ENCODE measurements at regions not wholly inside any gene's neighbourhood (a gene's known extent, or its start where the extent isn't known, plus 50 kb on each side); places are given as distances from the start of the nearest gene placed in this dataset.
"Not testable (repeated sequence)": the region's sequence is repeated elsewhere in the genome, so short reads cannot be mapped to it uniquely, and the experiment has no call there.

GRCh38 chr6:134397676-134398075 is 79.8 kb upstream of the SGK1 start:
- no peak overlapping the region for H3K4me3 Mint-ChIP-seq
- no peaks in the 10 kb centered on the region for H3K4me1 Mint-ChIP-seq
- Histone ChIP-seq H3K9me3 (ENCODE audit: low read length) (no peaks in the 10 kb centered on the region), H3K36me3 (ENCODE audit: insufficient read depth, low read length) (no peaks in the 10 kb centered on the region), H3K4me1 (ENCODE audit: insufficient read depth, low read length) (no peaks in the 10 kb centered on the region), H3K27me3 (ENCODE audit: insufficient read depth, low read length, poor library complexity, severe bottlenecking) (no peaks in the 10 kb centered on the region), H3K27ac (ENCODE audit: low read depth, low read length) (no peak overlapping the region), H3K4me3 (ENCODE audit: low read length) (no peak overlapping the region)
- ChIA-PET POLR2A (no interaction called here), CTCF (interaction anchor here (1.2 kb wide), 1 partner anchor 26 kb away, joined by 3 read pairs; no protein-coding TSS in a partner anchor)
- H3K36me3 Mint-ChIP-seq, result no peaks in the 10 kb centered on the region
- H3K27ac Mint-ChIP-seq, result no peak overlapping the region
- peaks cover 0 to 3% of the 10 kb centered on the region in 2 donors for H3K27me3 Mint-ChIP-seq
- no peak for DNase-seq
- H3K9me3 Mint-ChIP-seq, result no peaks in the 10 kb centered on the region

GRCh38 chr6:134394905-134395304 is 77.0 kb upstream of the SGK1 start:
- Mint-ChIP-seq H3K9me3 (peaks cover 0 to 2% (median 0%) of the 10 kb centered on the region in 5 donors), H3K27me3 (peaks cover 0 to 3% of the 10 kb centered on the region in 2 donors), H3K4me3 (no peak overlapping the region), H3K27ac (no peak overlapping the region), H3K36me3 (no peaks in the 10 kb centered on the region), H3K4me1 (no peaks in the 10 kb centered on the region)
- no peak for DNase-seq
- H3K4me3 ChIP-seq (ENCODE audit: low read length), result no peak overlapping the region
- ChIA-PET POLR2A (no interaction called here), CTCF (no interaction called here)
- H3K4me1 ChIP-seq (ENCODE audit: insufficient read depth, low read length), result no peaks in the 10 kb centered on the region
- no peaks in the 10 kb centered on the region for H3K27me3 ChIP-seq (ENCODE audit: insufficient read depth, low read length, poor library complexity, severe bottlenecking)
- no peak overlapping the region for H3K27ac ChIP-seq (ENCODE audit: low read depth, low read length)
- H3K36me3 ChIP-seq (ENCODE audit: insufficient read depth, low read length), result no peaks in the 10 kb centered on the region
- no peaks in the 10 kb centered on the region for H3K9me3 ChIP-seq (ENCODE audit: low read length)

DNA sequence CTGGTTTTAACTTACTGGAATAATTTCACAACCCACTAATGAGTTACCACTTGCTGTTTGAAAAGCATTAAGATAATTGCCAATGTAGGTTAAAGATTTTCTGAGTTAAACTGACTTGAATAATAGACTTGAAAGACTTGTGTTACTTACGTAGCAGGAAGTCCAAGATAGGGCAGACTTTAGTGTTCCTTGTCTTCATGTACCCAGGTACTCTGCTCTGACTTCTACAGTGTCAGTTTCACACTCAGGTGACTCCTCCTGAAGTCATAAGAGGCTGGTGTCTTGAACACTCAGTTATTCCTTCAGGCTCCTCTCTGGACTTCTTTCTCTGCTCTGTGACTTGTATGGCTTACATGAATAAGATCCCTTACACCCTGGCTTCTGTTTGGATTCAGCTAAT is 76.3 kb upstream of the SGK1 start:
- peaks cover 0 to 3% of the 10 kb centered on the region in 2 donors for H3K27me3 Mint-ChIP-seq
- Histone ChIP-seq H3K36me3 (ENCODE audit: insufficient read depth, low read length) (no peaks in the 10 kb centered on the region), H3K4me1 (ENCODE audit: insufficient read depth, low read length) (no peaks in the 10 kb centered on the region), H3K27ac (ENCODE audit: low read depth, low read length) (no peak overlapping the region), H3K27me3 (ENCODE audit: insufficient read depth, low read length, poor library complexity, severe bottlenecking) (no peaks in the 10 kb centered on the region), H3K9me3 (ENCODE audit: low read length) (no peaks in the 10 kb centered on the region), H3K4me3 (ENCODE audit: low read length) (no peak overlapping the region)
- CTCF ChIA-PET, result no interaction called here
- H3K4me1 Mint-ChIP-seq, result no peaks in the 10 kb centered on the region
- no peaks in the 10 kb centered on the region for H3K36me3 Mint-ChIP-seq
- peaks cover 0 to 2% (median 0%) of the 10 kb centered on the region in 5 donors for H3K9me3 Mint-ChIP-seq
- no peak for DNase-seq
- POLR2A ChIA-PET, result no interaction called here
- H3K27ac Mint-ChIP-seq, result peak overlapping the region in 1 of 8 donors; percentile 46
- no peak overlapping the region for H3K4me3 Mint-ChIP-seq

- Histone ChIP-seq H3K27me3 (ENCODE audit: insufficient read depth, low read length, poor library complexity, severe bottlenecking) (no peaks in the 10 kb centered on the region), H3K4me1 (ENCODE audit: insufficient read depth, low read length) (no peaks in the 10 kb centered on the region), H3K27ac (ENCODE audit: low read depth, low read length) (no peak overlapping the region), H3K4me3 (ENCODE audit: low read length) (no peak overlapping the region), H3K36me3 (ENCODE audit: insufficient read depth, low read length) (no peaks in the 10 kb centered on the region), H3K9me3 (ENCODE audit: low read length) (no peaks in the 10 kb centered on the region)
- POLR2A ChIA-PET, result no interaction called here
- H3K27me3 Mint-ChIP-seq, result peaks cover 0 to 3% of the 10 kb centered on the region in 2 donors
- no peaks in the 10 kb centered on the region for H3K36me3 Mint-ChIP-seq
- no peak overlapping the region for H3K27ac Mint-ChIP-seq
- H3K9me3 Mint-ChIP-seq, result peaks cover 0 to 2% (median 0%) of the 10 kb centered on the region in 5 donors
- H3K4me1 Mint-ChIP-seq, result no peaks in the 10 kb centered on the region
- CTCF ChIA-PET, result no interaction called here
- DNase-seq, result no peak
- no peak overlapping the region for H3K4me3 Mint-ChIP-seq
Observed at GRCh38 chr6:134391205-134391604, 73.3 kb upstream of the SGK1 start.

DNA sequence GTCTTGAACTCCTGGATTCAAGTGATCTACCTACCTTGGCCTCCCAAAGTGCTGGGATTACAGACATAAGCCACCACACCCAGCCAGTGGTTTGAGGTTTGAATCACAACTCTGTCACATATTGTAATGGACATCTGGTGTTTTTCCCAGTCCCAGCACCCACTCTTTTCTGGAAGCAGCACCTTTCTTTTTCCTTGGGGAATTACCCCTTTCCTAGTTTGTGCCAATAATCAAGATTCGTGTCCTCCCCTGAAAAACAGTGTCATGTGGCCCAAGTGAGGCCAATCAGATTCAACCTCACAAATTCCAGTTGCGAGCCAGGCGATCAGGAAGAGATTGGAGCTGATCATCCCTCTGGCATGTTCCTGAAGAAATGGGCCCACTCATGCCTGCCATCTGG is 71.7 kb upstream of the SGK1 start:
- ChIA-PET CTCF (no interaction called here), POLR2A (no interaction called here)
- Mint-ChIP-seq H3K27ac (no peak overlapping the region), H3K36me3 (no peaks in the 10 kb centered on the region), H3K27me3 (no peaks in the 10 kb centered on the region), H3K4me3 (no peak overlapping the region), H3K9me3 (peaks cover 0 to 2% (median 0%) of the 10 kb centered on the region in 5 donors), H3K4me1 (no peaks in the 10 kb centered on the region)
- no peaks in the 10 kb centered on the region for H3K9me3 ChIP-seq (ENCODE audit: low read length)
- H3K4me3 ChIP-seq (ENCODE audit: low read length), result no peak overlapping the region
- H3K27ac ChIP-seq (ENCODE audit: low read depth, low read length), result no peak overlapping the region
- H3K4me1 ChIP-seq (ENCODE audit: insufficient read depth, low read length), result no peaks in the 10 kb centered on the region
- no peak for DNase-seq
- no peaks in the 10 kb centered on the region for H3K36me3 ChIP-seq (ENCODE audit: insufficient read depth, low read length)
- no peaks in the 10 kb centered on the region for H3K27me3 ChIP-seq (ENCODE audit: insufficient read depth, low read length, poor library complexity, severe bottlenecking)

DNA sequence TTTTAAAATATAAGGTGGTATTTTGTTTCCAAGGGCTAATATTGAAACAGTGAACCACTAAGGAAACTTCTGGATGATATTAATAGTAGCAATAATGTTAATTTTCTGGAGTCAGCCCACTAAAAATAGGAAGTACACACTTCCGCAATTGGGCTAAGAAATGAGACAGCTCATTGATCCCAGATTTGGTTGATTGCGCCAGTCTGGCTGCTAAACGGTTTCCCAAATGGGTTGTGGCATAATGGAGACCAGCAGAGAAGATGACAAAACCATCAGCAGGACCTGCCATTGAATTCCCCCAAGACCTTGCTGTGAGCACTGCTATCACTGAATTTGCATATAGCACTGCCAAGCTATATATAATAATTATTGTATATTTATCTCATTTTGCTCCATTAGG is 71.2 kb upstream of the SGK1 start:
- H3K36me3 ChIP-seq (ENCODE audit: insufficient read depth, low read length), result no peaks in the 10 kb centered on the region
- no peaks in the 10 kb centered on the region for H3K4me1 ChIP-seq (ENCODE audit: insufficient read depth, low read length)
- POLR2A ChIA-PET, result no interaction called here
- no peak overlapping the region for H3K4me3 ChIP-seq (ENCODE audit: low read length)
- no peak for DNase-seq
- Mint-ChIP-seq H3K27me3 (no peaks in the 10 kb centered on the region), H3K9me3 (peaks cover 0 to 2% (median 0%) of the 10 kb centered on the region in 5 donors), H3K27ac (no peak overlapping the region), H3K36me3 (no peaks in the 10 kb centered on the region), H3K4me1 (no peaks in the 10 kb centered on the region), H3K4me3 (no peak overlapping the region)
- CTCF ChIA-PET, result interaction anchor here (0.8 kb wide), 1 partner anchor 37 kb away, joined by 3 read pairs; no protein-coding TSS in a partner anchor
- H3K27ac ChIP-seq (ENCODE audit: low read depth, low read length), result no peak overlapping the region
- H3K9me3 ChIP-seq (ENCODE audit: low read length), result no peaks in the 10 kb centered on the region
- H3K27me3 ChIP-seq (ENCODE audit: insufficient read depth, low read length, poor library complexity, severe bottlenecking), result no peaks in the 10 kb centered on the region

DNA sequence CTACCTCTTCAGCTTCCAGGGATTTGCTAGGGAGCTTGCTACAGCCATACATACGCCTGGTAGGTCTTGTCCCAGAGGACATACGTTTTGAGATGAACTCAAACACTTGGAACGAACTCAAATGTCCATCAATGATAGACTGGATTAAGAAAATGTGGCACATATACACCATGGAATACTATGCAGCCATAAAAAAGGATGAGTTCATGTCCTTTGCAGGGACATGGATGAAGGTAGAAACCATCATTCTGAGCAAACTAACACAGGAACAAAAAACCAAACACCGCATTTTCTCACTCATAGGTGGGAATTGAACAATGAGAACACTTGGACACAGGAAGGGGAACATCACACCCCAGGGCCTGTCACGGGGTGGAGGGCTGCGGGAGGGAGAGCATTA is 68.6 kb upstream of the SGK1 start:
- peak overlapping the region in 1 of 8 donors; percentile 25 for H3K27ac Mint-ChIP-seq
- CTCF ChIA-PET; H3K4me1 ChIP-seq (ENCODE audit: insufficient read depth, low read length); H3K4me1 Mint-ChIP-seq; H3K27me3 Mint-ChIP-seq; DNase-seq; H3K9me3 Mint-ChIP-seq; H3K27ac ChIP-seq (ENCODE audit: low read depth, low read length); POLR2A ChIA-PET; H3K36me3 Mint-ChIP-seq; H3K4me3 ChIP-seq (ENCODE audit: low read length); H3K36me3 ChIP-seq (ENCODE audit: insufficient read depth, low read length); H3K9me3 ChIP-seq (ENCODE audit: low read length); H3K27me3 ChIP-seq (ENCODE audit: insufficient read depth, low read length, poor library complexity, severe bottlenecking); H3K4me3 Mint-ChIP-seq: not testable (repeated sequence)

- peaks cover 13% of the 10 kb centered on the region for H3K4me1 ChIP-seq (ENCODE audit: insufficient read depth, low read length)
- no peak overlapping the region for H3K27ac ChIP-seq (ENCODE audit: low read depth, low read length)
- H3K27me3 ChIP-seq (ENCODE audit: insufficient read depth, low read length, poor library complexity, severe bottlenecking), result no peaks in the 10 kb centered on the region
- Mint-ChIP-seq H3K9me3 (no peaks in the 10 kb centered on the region), H3K36me3 (no peaks in the 10 kb centered on the region), H3K4me3 (no peak overlapping the region), H3K27me3 (no peaks in the 10 kb centered on the region), H3K27ac (no peak overlapping the region), H3K4me1 (peaks cover 19 to 30% (median 24%) of the 10 kb centered on the region in 3 donors)
- POLR2A ChIA-PET, result no interaction called here
- CTCF ChIA-PET, result no interaction called here
- no peaks in the 10 kb centered on the region for H3K9me3 ChIP-seq (ENCODE audit: low read length)
- no peak for DNase-seq
- no peaks in the 10 kb centered on the region for H3K36me3 ChIP-seq (ENCODE audit: insufficient read depth, low read length)
- no peak overlapping the region for H3K4me3 ChIP-seq (ENCODE audit: low read length)
Observed at GRCh38 chr6:134381959-134382358, 64.0 kb upstream of the SGK1 start.

DNA sequence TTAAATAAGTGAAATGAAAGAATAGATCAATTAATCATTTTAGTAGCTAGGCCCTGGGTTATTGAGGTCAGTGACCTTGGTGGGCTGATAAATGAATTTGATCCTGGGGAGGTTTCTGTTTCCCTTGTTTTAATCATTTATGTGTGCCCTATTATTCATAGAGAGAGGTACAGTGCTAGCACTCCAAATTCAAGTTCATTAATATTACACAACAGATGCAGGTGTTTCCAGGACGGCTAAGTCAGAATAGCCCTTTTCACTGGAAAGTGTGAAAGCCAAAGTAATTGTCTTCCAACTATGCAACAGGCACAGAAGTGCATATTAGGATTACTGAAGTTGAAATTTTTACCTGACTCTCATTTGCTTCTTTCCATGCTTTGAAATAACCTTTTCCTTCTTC is 61.7 kb upstream of the SGK1 start:
- DNase-seq, result no peak
- ChIA-PET POLR2A (no interaction called here), CTCF (interaction anchor here (1.1 kb wide), 1 partner anchor 30 kb away, joined by 3 read pairs; no protein-coding TSS in a partner anchor)
- no peaks in the 10 kb centered on the region for H3K36me3 ChIP-seq (ENCODE audit: insufficient read depth, low read length)
- H3K27me3 ChIP-seq (ENCODE audit: insufficient read depth, low read length, poor library complexity, severe bottlenecking), result no peaks in the 10 kb centered on the region
- H3K4me3 Mint-ChIP-seq, result peak overlapping the region in 1 of 7 donors; percentile 37
- H3K9me3 Mint-ChIP-seq, result no peaks in the 10 kb centered on the region
- no peaks in the 10 kb centered on the region for H3K36me3 Mint-ChIP-seq
- no peak overlapping the region for H3K4me3 ChIP-seq (ENCODE audit: low read length)
- peaks cover 13% of the 10 kb centered on the region for H3K4me1 ChIP-seq (ENCODE audit: insufficient read depth, low read length)
- no peak overlapping the region for H3K27ac ChIP-seq (ENCODE audit: low read depth, low read length)
- no peaks in the 10 kb centered on the region for H3K9me3 ChIP-seq (ENCODE audit: low read length)
- peak overlapping the region in 2 of 8 donors; percentile 4 to 36 for H3K27ac Mint-ChIP-seq
- no peaks in the 10 kb centered on the region for H3K27me3 Mint-ChIP-seq
- peaks cover 19 to 33% (median 24%) of the 10 kb centered on the region in 3 donors for H3K4me1 Mint-ChIP-seq
